Thyroid gland (tissue), 4 donors: ENCODE measurements at regions not wholly inside any gene's neighbourhood (a gene's known extent, or its start where the extent isn't known, plus 50 kb on each side); places are given as distances from the start of the nearest gene placed in this dataset.

Source experiments
- CTCF ChIP-seq, 6 experiments: fragments of 200-600 bp in 3 of 6; fragments of 450-650 bp in 3 of 6; sonication (generic) in 3 of 6; IDR thresholded peaks; one replicate each; pipeline ENCODE4 v1.5.1; 2016 to 2019; ENCODE audit warnings: antibody characterized with exemption in 6 of 6, mild to moderate bottlenecking in 2 of 6, inconsistent platforms in 1 of 6, moderate library complexity in 1 of 6
- POLR2A ChIP-seq, 2 donors: fragments of 450-650 bp; IDR thresholded peaks; one replicate each; pipeline ENCODE4 v1.6.1; 2017; ENCODE audit warnings: antibody characterized with exemption in 2 of 2, mild to moderate bottlenecking in 2 of 2, moderate library complexity in 1 of 2

- TF ChIP-seq CTCF (IDR thresholded peaks at IDR 0.05) (no peak), POLR2A (IDR thresholded peaks at IDR 0.05) (no peak)
Observed at GRCh38 chr1:48073798-48074530, 76.8 kb upstream of the TRABD2B start.
